NCI-H510A (cell line): ENCODE measurements at regions not wholly inside any gene's neighbourhood (a gene's known extent, or its start where the extent isn't known, plus 50 kb on each side); places are given as distances from the start of the nearest gene placed in this dataset.
"Not testable (repeated sequence)": the region's sequence is repeated elsewhere in the genome, so short reads cannot be mapped to it uniquely, and the experiment has no call there.

ENCODE experiments used
- DNase-seq: peaks from one replicate; lab custom pipeline; 2025; lab: John Stamatoyannopoulos, UW

- no peak for DNase-seq
Observed at GRCh38 chr13:91232716-91233115, 114.8 kb upstream of the MIR17HG start.

- DNase-seq = no peak
Observed at GRCh38 chr13:91233291-91233690, 114.2 kb upstream of the MIR17HG start.

GRCh38 chr13:91236182-91236581 lies 111.3 kb upstream of the MIR17HG start:
- no peak for DNase-seq

GRCh38 chr13:91236921-91237320 lies 110.6 kb upstream of the MIR17HG start:
- DNase-seq = no peak

GRCh38 chr13:91238036-91238435 lies 109.5 kb upstream of the MIR17HG start:
- DNase-seq = no peak

GRCh38 chr13:91240341-91240740 lies 107.1 kb upstream of the MIR17HG start:
- DNase-seq = no peak

- no peak for DNase-seq
Observed at GRCh38 chr13:91241221-91241933, 106.1 kb upstream of the MIR17HG start.

- DNase-seq = no peak
Observed at GRCh38 chr13:91242652-91243051, 104.8 kb upstream of the MIR17HG start.

GRCh38 chr13:91245288-91245687 lies 102.2 kb upstream of the MIR17HG start:
- DNase-seq = no peak

GRCh38 chr13:91247768-91248167 lies 99.7 kb upstream of the MIR17HG start:
- DNase-seq = no peak

GRCh38 chr13:91248249-91248648 lies 99.2 kb upstream of the MIR17HG start:
- no peak for DNase-seq

GRCh38 chr13:91249370-91249769 lies 98.1 kb upstream of the MIR17HG start:
- DNase-seq = no peak

- no peak for DNase-seq
Observed at GRCh38 chr13:91249861-91250260, 97.6 kb upstream of the MIR17HG start.

- not testable (repeated sequence) for DNase-seq
Observed at GRCh38 chr13:91251573-91251972, 95.9 kb upstream of the MIR17HG start.

GRCh38 chr13:91264484-91264883 lies 83.0 kb upstream of the MIR17HG start:
- DNase-seq = no peak

- DNase-seq = no peak
Observed at GRCh38 chr13:91269237-91269636, 78.2 kb upstream of the MIR17HG start.

GRCh38 chr13:91270031-91270430 lies 77.5 kb upstream of the MIR17HG start:
- no peak for DNase-seq

- DNase-seq = no peak
Observed at GRCh38 chr13:91272235-91272777, 75.2 kb upstream of the MIR17HG start.

- DNase-seq = no peak
Observed at GRCh38 chr13:91273675-91274074, 73.8 kb upstream of the MIR17HG start.

GRCh38 chr13:91277013-91277676 lies 70.3 kb upstream of the MIR17HG start:
- DNase-seq = no peak

- DNase-seq = no peak
Observed at GRCh38 chr13:91278291-91278690, 69.2 kb upstream of the MIR17HG start.

- DNase-seq = no peak
Observed at GRCh38 chr13:91278888-91279287, 68.6 kb upstream of the MIR17HG start.

GRCh38 chr13:91280801-91281200 lies 66.7 kb upstream of the MIR17HG start:
- no peak for DNase-seq

- no peak for DNase-seq
Observed at GRCh38 chr13:91284335-91284734, 63.2 kb upstream of the MIR17HG start.
